ENCODE measurements at regions not wholly inside any gene's neighbourhood (a gene's known extent, or its start where the extent isn't known, plus 50 kb on each side); places are given as distances from the start of the nearest gene placed in this dataset.

DNA sequence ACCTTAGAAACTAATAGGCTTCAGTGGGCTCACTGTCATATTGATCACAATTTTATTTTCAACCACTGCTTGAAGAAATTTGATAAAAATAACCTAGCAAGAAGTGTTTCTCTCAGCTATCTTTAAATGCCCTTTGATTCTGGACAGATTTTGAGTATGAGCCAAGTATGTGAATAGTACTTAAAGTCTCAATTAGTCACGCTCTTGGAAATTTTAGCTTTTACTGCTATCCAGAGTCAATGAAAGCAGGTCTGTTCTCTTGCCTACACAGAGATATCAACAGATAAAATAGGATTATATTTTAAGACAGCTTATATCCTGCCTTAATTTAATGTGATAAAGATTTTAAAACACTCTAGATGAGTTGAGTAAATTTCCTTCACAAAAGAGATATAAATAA lies 337.3 kb downstream of the CBLN2 start:
- CTCF ChIA-PET = no interaction called here
- TF ChIP-seq HDGF (IDR thresholded peaks at IDR 0.05; ENCODE audit: borderline replicate concordance) (no peak), SUZ12 (IDR thresholded peaks at IDR 0.05) (no peak), LEF1 (IDR thresholded peaks at IDR 0.05; ENCODE audit: borderline replicate concordance) (no peak), NFRKB (IDR thresholded peaks at IDR 0.05) (no peak), FOXA1 (IDR thresholded peaks at IDR 0.05) (no peak)
- POLR2A ChIA-PET = no interaction called here
- no peak for DNase-seq (ENCODE audit: extremely low spot score)

DNA sequence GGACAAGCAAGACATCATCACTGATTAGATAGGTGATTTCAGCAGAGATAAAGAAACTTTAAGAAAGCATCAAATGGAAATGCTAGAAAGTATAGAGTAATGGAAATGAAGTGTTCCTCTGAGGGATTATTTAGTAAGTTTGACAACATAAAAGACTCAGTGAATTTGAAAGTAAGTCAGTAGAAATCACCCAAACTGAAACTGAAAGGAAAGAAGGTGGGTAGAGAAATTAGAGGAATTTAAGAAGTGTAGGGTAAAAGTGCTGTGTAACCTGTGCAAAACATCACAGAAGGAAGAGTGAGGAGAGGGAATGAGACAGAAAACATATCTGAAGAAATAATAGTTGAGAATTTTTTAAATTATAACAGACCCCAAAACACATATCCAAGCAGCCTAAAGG lies 343.1 kb downstream of the CBLN2 start:
- TF ChIP-seq L3MBTL2 (conservative IDR thresholded peaks at IDR 0.05) (no peak), FOXA1 (IDR thresholded peaks at IDR 0.05) (no peak), BHLHE40 (IDR thresholded peaks at IDR 0.05; ENCODE audit: borderline replicate concordance) (no peak), FOXM1 (IDR thresholded peaks at IDR 0.05; ENCODE audit: borderline replicate concordance) (no peak), ZNF384 (IDR thresholded peaks at IDR 0.05) (no peak), LEF1 (IDR thresholded peaks at IDR 0.05; ENCODE audit: borderline replicate concordance) (no peak), CTBP1 (IDR thresholded peaks at IDR 0.05; ENCODE audit: borderline replicate concordance) (no peak), SP1 (IDR thresholded peaks at IDR 0.05) (no peak), HDGF (IDR thresholded peaks at IDR 0.05; ENCODE audit: borderline replicate concordance) (no peak), ELF4 (IDR thresholded peaks at IDR 0.05) (no peak), ARNT (IDR thresholded peaks at IDR 0.05) (no peak), SUZ12 (IDR thresholded peaks at IDR 0.05) (no peak), NFRKB (IDR thresholded peaks at IDR 0.05) (no peak), TARDBP (IDR thresholded peaks at IDR 0.05) (no peak), FOXK2 (IDR thresholded peaks at IDR 0.05) (no peak)
- TF ChIP-seq, protein P1, sequence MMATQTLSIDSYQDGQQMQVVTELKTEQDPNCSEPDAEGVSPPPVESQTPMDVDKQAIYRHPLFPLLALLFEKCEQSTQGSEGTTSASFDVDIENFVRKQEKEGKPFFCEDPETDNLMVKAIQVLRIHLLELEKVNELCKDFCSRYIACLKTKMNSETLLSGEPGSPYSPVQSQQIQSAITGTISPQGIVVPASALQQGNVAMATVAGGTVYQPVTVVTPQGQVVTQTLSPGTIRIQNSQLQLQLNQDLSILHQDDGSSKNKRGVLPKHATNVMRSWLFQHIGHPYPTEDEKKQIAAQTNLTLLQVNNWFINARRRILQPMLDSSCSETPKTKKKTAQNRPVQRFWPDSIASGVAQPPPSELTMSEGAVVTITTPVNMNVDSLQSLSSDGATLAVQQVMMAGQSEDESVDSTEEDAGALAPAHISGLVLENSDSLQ (IDR thresholded peaks at IDR 0.05) = no peak
- no peak for DNase-seq (ENCODE audit: extremely low spot score)
- ChIA-PET POLR2A (no interaction called here), CTCF (no interaction called here)

DNA sequence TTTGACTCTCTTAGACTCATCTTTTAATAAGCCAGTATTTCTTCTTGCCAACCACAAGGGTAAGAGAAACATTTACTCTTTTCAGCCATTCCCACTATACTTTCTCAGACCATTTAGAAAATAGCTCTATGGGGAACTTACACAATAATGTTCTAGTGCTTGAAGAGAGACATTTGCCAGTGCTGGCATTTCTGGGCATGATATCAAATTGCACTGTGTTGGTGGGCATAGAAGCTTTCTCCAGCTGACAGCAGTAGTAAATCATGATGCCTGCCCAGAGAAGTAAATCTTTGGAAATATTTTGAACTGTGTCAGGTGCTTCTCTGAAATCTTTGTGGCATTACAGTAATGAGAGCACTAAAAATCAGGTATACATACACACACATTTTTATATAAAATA lies 346.6 kb downstream of the CBLN2 start:
- CTCF ChIA-PET = no interaction called here

DNA sequence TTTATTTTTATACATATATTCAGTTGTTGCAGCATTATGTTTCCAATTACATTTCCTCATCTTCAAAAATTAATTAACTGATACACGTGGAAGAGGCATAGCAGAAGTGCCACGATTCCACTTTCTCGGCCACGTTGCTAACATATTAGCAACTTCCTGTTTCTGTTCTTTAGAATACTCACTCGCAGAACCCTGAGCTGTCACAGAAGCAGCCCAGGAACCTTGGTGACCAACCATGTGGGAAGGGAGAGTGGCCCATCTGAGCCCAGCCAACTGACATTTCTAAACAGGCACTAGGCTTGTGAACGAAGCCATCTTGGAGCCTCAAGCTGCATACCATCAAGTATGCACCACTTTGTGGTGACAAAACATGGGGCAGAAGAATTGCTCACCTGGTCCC lies 350.1 kb downstream of the CBLN2 start:
- no peak for DNase-seq (ENCODE audit: extremely low spot score)
- ChIA-PET POLR2A (no interaction called here), CTCF (no interaction called here)
- no peak for TF ChIP-seq L3MBTL2 (conservative IDR thresholded peaks at IDR 0.05)
- TF ChIP-seq NFRKB (IDR thresholded peaks at IDR 0.05) = no peak
- no peak for TF ChIP-seq ZNF384 (IDR thresholded peaks at IDR 0.05)
- TF ChIP-seq FOXM1 (IDR thresholded peaks at IDR 0.05; ENCODE audit: borderline replicate concordance) = no peak
- no peak for TF ChIP-seq FOXA1 (IDR thresholded peaks at IDR 0.05)
- TF ChIP-seq CTBP1 (IDR thresholded peaks at IDR 0.05; ENCODE audit: borderline replicate concordance) = no peak
- TF ChIP-seq FOXK2 (IDR thresholded peaks at IDR 0.05) = no peak
- no peak for TF ChIP-seq ELF4 (IDR thresholded peaks at IDR 0.05)

More for the DNA sequence above, 346.6 kb downstream of the CBLN2 start:
- no peak for TF ChIP-seq NFRKB (IDR thresholded peaks at IDR 0.05)
- no peak for TF ChIP-seq TARDBP (IDR thresholded peaks at IDR 0.05)
- no peak for TF ChIP-seq SUZ12 (IDR thresholded peaks at IDR 0.05)
- TF ChIP-seq FOXK2 (IDR thresholded peaks at IDR 0.05) = no peak
- no peak for TF ChIP-seq ZNF384 (IDR thresholded peaks at IDR 0.05)
- no peak for TF ChIP-seq BHLHE40 (IDR thresholded peaks at IDR 0.05; ENCODE audit: borderline replicate concordance)
- TF ChIP-seq SP1 (IDR thresholded peaks at IDR 0.05) = no peak
- TF ChIP-seq LEF1 (IDR thresholded peaks at IDR 0.05; ENCODE audit: borderline replicate concordance) = no peak
- no peak for TF ChIP-seq HDGF (IDR thresholded peaks at IDR 0.05; ENCODE audit: borderline replicate concordance)
- DNase-seq (ENCODE audit: extremely low spot score) = no peak
- POLR2A ChIA-PET = no interaction called here

- ChIA-PET POLR2A (no interaction called here), CTCF (no interaction called here)
- no peak for DNase-seq (ENCODE audit: extremely low spot score)
- TF ChIP-seq FOXK2 (IDR thresholded peaks at IDR 0.05) = no peak
- TF ChIP-seq NFRKB (IDR thresholded peaks at IDR 0.05) = no peak
- no peak for TF ChIP-seq ZNF384 (IDR thresholded peaks at IDR 0.05)
- no peak for TF ChIP-seq CTBP1 (IDR thresholded peaks at IDR 0.05; ENCODE audit: borderline replicate concordance)
- no peak for TF ChIP-seq ELF4 (IDR thresholded peaks at IDR 0.05)
- TF ChIP-seq TARDBP (IDR thresholded peaks at IDR 0.05) = no peak
- no peak for TF ChIP-seq FOXM1 (IDR thresholded peaks at IDR 0.05; ENCODE audit: borderline replicate concordance)
- TF ChIP-seq, protein P1 (IDR thresholded peaks at IDR 0.05) = no peak
- TF ChIP-seq ARNT (IDR thresholded peaks at IDR 0.05) = no peak
- no peak for TF ChIP-seq HDGF (IDR thresholded peaks at IDR 0.05; ENCODE audit: borderline replicate concordance)
- no peak for TF ChIP-seq L3MBTL2 (conservative IDR thresholded peaks at IDR 0.05)
- no peak for TF ChIP-seq SP1 (IDR thresholded peaks at IDR 0.05)
These were observed 356.2 kb downstream of the CBLN2 start for GRCh38 chr18:72187956-72188355.

- TF ChIP-seq TARDBP (IDR thresholded peaks at IDR 0.05) (no peak), L3MBTL2 (conservative IDR thresholded peaks at IDR 0.05) (no peak), BHLHE40 (IDR thresholded peaks at IDR 0.05; ENCODE audit: borderline replicate concordance) (no peak), LEF1 (IDR thresholded peaks at IDR 0.05; ENCODE audit: borderline replicate concordance) (no peak), SUZ12 (IDR thresholded peaks at IDR 0.05) (no peak), NFRKB (IDR thresholded peaks at IDR 0.05) (no peak), FOXK2 (IDR thresholded peaks at IDR 0.05) (no peak), ARNT (IDR thresholded peaks at IDR 0.05) (no peak), CTBP1 (IDR thresholded peaks at IDR 0.05; ENCODE audit: borderline replicate concordance) (no peak), FOXA1 (IDR thresholded peaks at IDR 0.05) (no peak), ELF4 (IDR thresholded peaks at IDR 0.05) (no peak), ZNF384 (IDR thresholded peaks at IDR 0.05) (no peak), HDGF (IDR thresholded peaks at IDR 0.05; ENCODE audit: borderline replicate concordance) (no peak), SP1 (IDR thresholded peaks at IDR 0.05) (no peak)
- TF ChIP-seq, protein P1 (IDR thresholded peaks at IDR 0.05) = no peak
- DNase-seq (ENCODE audit: extremely low spot score) = no peak
- CTCF ChIA-PET = no interaction called here
- POLR2A ChIA-PET = no interaction called here
These were observed 362.8 kb downstream of the CBLN2 start for GRCh38 chr18:72181241-72181764.
